Thyroid gland (tissue), 4 donors: ENCODE measurements at regions not wholly inside any gene's neighbourhood (a gene's known extent, or its start where the extent isn't known, plus 50 kb on each side); places are given as distances from the start of the nearest gene placed in this dataset.

ENCODE experiments used
- DNase-seq, 2 donors: peaks; one replicate each; pipeline ENCODE4 v3.0.0-alpha.2; 2019
- H3K27ac ChIP-seq, 3 donors: fragments of 200-600 bp; sonication (generic); 1 replicate in 2 of 3; 2 replicates in 1 of 3; pipeline ENCODE4 v1.5.1; 2016 to 2019; ENCODE audit warnings: mild to moderate bottlenecking in 1 of 3, moderate library complexity in 1 of 3
- H3K27me3 ChIP-seq: fragments of 200-600 bp; sonication (generic); one replicate; pipeline ENCODE4 v1.5.1; 2019
- H3K36me3 ChIP-seq, 2 donors: fragments of 200-600 bp; sonication (generic); one replicate each; pipeline ENCODE4 v1.5.1; 2016 to 2019
- H3K4me1 ChIP-seq, 2 donors: fragments of 200-600 bp; sonication (generic); one replicate each; pipeline ENCODE4 v1.5.1; 2017 to 2019
- H3K4me3 ChIP-seq, 3 donors: fragments of 200-600 bp; sonication (generic); replicated peaks in 1 of 3; 1 replicate in 2 of 3; 2 replicates in 1 of 3; pipeline ENCODE4 v1.5.1; 2016; ENCODE audit warnings: mild to moderate bottlenecking in 1 of 3
- H3K9me3 ChIP-seq: fragments of 200-600 bp; sonication (generic); one replicate; pipeline ENCODE4 v1.5.1; 2017
- CTCF ChIP-seq, 6 experiments: fragments of 200-600 bp in 3 of 6; fragments of 450-650 bp in 3 of 6; sonication (generic) in 3 of 6; IDR thresholded peaks; one replicate each; pipeline ENCODE4 v1.5.1; 2016 to 2019; ENCODE audit warnings: antibody characterized with exemption in 6 of 6, mild to moderate bottlenecking in 2 of 6, inconsistent platforms in 1 of 6, moderate library complexity in 1 of 6
- POLR2A ChIP-seq, 2 donors: fragments of 450-650 bp; IDR thresholded peaks; one replicate each; pipeline ENCODE4 v1.6.1; 2017; ENCODE audit warnings: antibody characterized with exemption in 2 of 2, mild to moderate bottlenecking in 2 of 2, moderate library complexity in 1 of 2
- WGBS, 2 donors: methylation state at CpG; one replicate each; pipeline ENCODE4 v1.1.5; 2017; 5-methylcytosine and 5-hydroxymethylcytosine counted together
- intact Hi-C: fragments of 100-400 bp; cut with DNase I; formaldehyde crosslinking; loops from one replicate; pipeline ENCODE4 v1.15.1; 2023

- no peaks in the 10 kb centered on the region for H3K36me3 ChIP-seq
- TF ChIP-seq CTCF (IDR thresholded peaks at IDR 0.05) (no peak), POLR2A (IDR thresholded peaks at IDR 0.05) (no peak)
- 67 to 71% methylated on average over 4 of the region's 4 CpGs for WGBS, 2 donors
- H3K27ac ChIP-seq, result no peak overlapping the region
- intact Hi-C loops, result no loop called here
- no peaks in the 10 kb centered on the region for H3K9me3 ChIP-seq
- H3K27me3 ChIP-seq, result no peaks in the 10 kb centered on the region
- H3K4me1 ChIP-seq, result no peaks in the 10 kb centered on the region
- no peak overlapping the region for H3K4me3 ChIP-seq
- no peak for DNase-seq
Measured at GRCh38 chr10:106284802-106285587, 879.5 kb downstream of the SORCS1 start.

- Histone ChIP-seq H3K27me3 (no peaks in the 10 kb centered on the region), H3K4me1 (no peaks in the 10 kb centered on the region), H3K36me3 (no peaks in the 10 kb centered on the region), H3K4me3 (no peak overlapping the region), H3K27ac (no peak overlapping the region), H3K9me3 (no peaks in the 10 kb centered on the region)
- TF ChIP-seq POLR2A (IDR thresholded peaks at IDR 0.05) (no peak), CTCF (IDR thresholded peaks at IDR 0.05) (no peak)
- 63 to 77% methylated on average over 7 of the region's 7 CpGs for WGBS, 2 donors
- no peak for DNase-seq
- intact Hi-C loops, result no loop called here
Measured at GRCh38 chr10:106280896-106281460, 883.5 kb downstream of the SORCS1 start.

GRCh38 chr10:106278383-106278782, 886.1 kb downstream of the SORCS1 start:
- Histone ChIP-seq H3K27me3 (no peaks in the 10 kb centered on the region), H3K4me3 (no peak overlapping the region), H3K36me3 (no peaks in the 10 kb centered on the region), H3K4me1 (no peaks in the 10 kb centered on the region), H3K27ac (no peak overlapping the region), H3K9me3 (no peaks in the 10 kb centered on the region)
- intact Hi-C loops, result no loop called here
- TF ChIP-seq POLR2A (IDR thresholded peaks at IDR 0.05) (no peak), CTCF (IDR thresholded peaks at IDR 0.05) (no peak)
- 42 to 67% methylated on average over 1 of the region's 1 CpG for WGBS, 2 donors
- no peak for DNase-seq

- DNase-seq, result no peak
- no peaks in the 10 kb centered on the region for H3K27me3 ChIP-seq
- 82 to 86% methylated on average over 2 to 3 of the region's 3 CpGs for WGBS, 2 donors
- H3K9me3 ChIP-seq, result no peaks in the 10 kb centered on the region
- no peaks in the 10 kb centered on the region for H3K4me1 ChIP-seq
- no peak overlapping the region for H3K4me3 ChIP-seq
- intact Hi-C loops, result no loop called here
- no peak for TF ChIP-seq CTCF (IDR thresholded peaks at IDR 0.05)
- no peak for TF ChIP-seq POLR2A (IDR thresholded peaks at IDR 0.05)
- H3K36me3 ChIP-seq, result no peaks in the 10 kb centered on the region
- H3K27ac ChIP-seq, result no peak overlapping the region
Measured at GRCh38 chr10:106271237-106271636, 893.3 kb downstream of the SORCS1 start.

GRCh38 chr10:106268000-106268399, 896.5 kb downstream of the SORCS1 start:
- H3K27ac ChIP-seq, result no peak overlapping the region
- H3K9me3 ChIP-seq, result no peaks in the 10 kb centered on the region
- intact Hi-C loops, result no loop called here
- H3K27me3 ChIP-seq, result no peaks in the 10 kb centered on the region
- no peak for TF ChIP-seq CTCF (IDR thresholded peaks at IDR 0.05)
- TF ChIP-seq POLR2A (IDR thresholded peaks at IDR 0.05), result no peak
- H3K36me3 ChIP-seq, result no peaks in the 10 kb centered on the region
- no peaks in the 10 kb centered on the region for H3K4me1 ChIP-seq
- 82 to 91% methylated on average over 2 of the region's 2 CpGs for WGBS, 2 donors
- no peak overlapping the region for H3K4me3 ChIP-seq
- DNase-seq, result no peak
